GM18519 (cell line): ENCODE measurements at regions not wholly inside any gene's neighbourhood (a gene's known extent, or its start where the extent isn't known, plus 50 kb on each side); places are given as distances from the start of the nearest gene placed in this dataset.
A peak's percentile ranks its signal among the peaks of the same experiment; 100 is the strongest.

Source experiments
- ATAC-seq: cut with Tn5 transposase; IDR thresholded peaks from one replicate; pipeline ENCODE4 v1.9.1; 2021; ENCODE audit warnings: mild to moderate bottlenecking, moderate library complexity; ENCODE audit not compliant: unreplicated experiment, low FRiP score

DNA sequence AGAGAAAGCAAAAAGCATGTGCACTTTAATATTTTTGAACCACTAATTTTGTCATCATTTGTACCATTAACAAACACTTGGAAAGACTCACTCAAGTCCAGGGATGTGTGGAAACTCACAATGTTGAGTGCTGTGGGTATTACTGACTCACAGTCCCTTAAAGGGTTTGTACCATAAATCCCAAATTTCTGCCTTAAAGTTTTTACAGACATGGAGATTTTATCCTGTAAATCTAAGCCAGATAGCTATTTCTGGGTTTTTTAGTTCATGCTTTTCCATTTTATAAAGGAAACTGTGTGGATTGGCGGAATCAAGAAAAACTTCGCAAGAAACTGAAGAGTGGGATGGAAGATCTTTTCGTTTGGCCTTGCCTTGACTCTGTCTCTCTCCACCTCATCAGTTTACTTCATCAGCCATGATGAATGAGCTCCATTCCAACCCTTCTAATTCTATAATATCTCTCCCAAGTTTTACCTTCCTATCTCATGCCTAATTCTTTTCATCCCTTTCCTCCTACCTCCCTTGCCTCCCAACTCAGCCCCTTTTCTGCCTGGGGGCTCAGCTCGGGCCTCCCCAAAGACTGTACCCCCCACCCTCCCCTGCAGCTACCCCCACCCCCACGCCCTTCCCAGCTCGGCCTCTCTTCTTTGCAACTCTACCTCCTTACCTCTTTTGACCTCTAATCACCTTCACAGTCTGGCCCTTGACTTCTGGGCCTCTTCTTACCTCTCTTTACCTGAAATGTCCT lies 218.5 kb upstream of the MKLN1 start:
- no peak for ATAC-seq

DNA sequence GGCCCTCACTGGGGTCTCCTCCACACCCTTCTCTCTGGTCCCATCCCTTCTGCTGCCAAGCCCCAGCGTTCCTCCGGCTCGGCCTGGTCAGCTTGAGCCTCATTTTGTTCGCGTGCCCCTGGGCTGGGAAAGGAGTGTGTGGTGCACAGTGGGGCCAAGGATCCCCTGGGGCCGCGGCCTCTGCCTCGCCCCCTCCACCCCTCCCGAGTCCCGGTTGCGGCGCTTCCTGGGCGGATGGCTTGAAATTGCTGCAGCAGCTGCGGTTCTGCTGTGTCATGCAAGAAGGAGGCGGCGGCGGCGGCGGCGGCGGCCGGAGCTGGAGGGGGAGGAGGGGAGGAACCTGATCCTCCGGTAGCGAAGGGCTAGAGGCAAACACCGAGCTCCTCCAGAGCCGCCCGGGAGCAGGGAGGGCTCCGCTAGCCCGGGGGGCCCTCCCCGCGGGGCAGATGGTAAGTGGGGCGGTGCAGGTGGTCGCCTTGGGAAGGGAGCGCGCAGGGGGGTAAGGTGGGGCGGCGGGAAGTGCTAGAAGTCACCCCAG lies 217.8 kb upstream of the MKLN1 start:
- ATAC-seq = no peak

DNA sequence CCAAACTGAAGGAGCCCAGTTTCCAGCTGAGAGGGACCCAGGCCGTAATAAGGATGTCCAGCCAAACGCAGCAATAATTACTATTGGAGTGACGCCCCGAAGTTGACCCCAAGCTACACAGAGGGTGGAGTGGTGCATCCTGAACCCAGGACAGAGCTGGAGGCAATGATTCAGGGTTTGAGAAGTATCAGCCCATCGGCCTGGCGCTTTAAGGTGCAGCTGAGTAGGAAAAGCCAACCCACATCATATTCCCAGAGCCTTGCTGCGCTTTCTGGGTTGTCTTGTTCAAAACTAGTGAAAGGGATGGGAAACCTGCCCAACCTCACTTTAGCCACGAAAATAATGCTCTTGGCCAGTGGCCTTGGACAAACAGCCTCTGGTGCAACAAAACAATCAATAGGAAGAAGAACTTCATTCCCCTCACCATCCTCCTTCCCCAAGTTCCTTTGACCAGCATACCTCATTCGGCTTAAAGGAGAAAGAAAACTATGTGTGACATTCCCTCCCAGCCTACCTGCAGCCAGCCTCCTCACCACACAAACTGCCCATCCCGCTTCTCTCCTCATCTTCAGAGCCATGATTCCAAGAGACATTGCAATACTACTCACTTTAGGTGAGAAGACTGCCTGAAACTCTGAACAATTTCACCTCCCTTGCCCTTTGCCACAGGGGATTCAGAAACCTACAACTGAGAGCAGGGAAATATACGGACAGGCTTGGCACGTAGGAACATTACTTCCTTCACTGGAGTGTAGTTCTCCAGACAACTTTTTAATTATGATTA lies 217.2 kb upstream of the MKLN1 start:
- ATAC-seq = no peak

DNA sequence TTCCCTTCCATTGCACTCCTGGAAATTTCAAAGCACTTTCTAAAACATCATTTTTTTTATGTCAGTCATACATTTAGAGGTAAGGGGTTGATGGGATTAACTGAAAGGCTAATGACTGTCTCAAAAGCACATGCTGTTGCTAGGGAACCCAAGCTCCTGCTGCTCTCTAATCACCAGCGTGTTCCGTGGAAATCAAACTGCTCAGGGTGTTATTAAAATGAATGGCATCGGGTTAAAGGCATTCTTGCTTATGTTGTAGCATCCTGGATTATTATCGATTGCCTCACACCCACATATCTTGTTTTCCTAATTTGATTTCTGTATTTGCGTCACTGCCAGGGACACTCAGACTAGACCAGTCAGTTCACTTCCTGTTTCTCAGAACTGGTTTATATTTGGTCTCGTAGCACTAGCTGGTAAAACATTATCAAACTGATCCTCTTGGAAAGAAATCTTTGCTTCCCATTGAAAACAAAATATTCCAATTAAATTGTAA lies 216.5 kb upstream of the MKLN1 start:
- no peak for ATAC-seq

DNA sequence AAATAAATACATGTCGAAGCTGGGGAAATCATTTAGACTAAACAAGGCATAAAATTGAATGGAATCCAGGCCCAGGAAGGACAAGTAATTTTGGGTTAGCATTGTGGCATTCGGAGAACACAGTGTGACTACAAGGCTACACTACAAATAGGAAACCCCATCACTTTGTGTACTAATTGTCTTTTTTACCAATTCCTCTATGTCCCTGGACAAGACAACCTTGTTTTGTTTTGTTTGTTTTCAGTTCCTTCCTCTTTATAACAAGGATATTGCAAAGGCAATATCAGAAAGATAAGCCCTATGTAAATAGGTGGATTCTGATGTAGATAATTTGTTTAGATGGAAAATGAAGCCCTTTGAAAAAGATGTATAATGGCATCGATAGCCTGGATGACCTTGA lies 215.9 kb upstream of the MKLN1 start:
- no peak for ATAC-seq

DNA sequence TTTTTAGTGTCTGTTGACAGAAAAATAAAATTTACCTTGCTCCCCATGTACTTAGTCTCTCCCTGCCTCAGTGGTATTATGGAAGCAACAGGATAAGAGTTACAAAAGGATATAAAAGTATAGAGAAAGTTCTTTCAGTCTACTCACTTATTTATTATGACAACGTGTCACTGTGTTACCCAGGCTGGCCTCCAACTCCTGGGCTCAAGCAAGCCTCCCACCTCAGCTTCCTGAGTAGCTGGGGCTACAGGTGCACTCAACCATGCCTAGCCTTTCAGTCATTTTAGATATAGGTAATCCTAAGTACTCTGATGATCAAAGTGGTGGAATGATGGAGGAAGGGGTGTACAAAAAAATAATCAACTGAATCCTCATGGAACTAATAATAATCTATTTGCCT lies 215.2 kb upstream of the MKLN1 start:
- no peak for ATAC-seq

DNA sequence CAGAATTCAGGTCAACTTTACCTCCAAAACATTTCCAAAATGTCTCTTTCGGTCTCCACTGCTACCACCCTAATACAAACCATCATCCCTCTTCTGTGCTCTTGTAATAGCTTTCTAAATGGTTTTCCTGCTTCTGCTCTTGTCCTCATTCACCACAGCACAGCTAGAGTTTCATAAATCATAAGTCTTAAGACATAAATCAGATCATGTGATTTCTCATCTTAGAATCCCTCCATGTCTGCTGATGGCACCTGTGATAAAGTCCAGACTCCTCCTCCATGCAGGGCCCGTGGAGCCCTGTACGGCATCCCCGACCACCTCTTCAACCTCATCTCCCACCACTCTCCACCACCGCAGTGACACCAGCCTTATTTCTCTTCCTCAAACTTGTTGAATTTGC lies 212.3 kb upstream of the MKLN1 start:
- no peak for ATAC-seq

DNA sequence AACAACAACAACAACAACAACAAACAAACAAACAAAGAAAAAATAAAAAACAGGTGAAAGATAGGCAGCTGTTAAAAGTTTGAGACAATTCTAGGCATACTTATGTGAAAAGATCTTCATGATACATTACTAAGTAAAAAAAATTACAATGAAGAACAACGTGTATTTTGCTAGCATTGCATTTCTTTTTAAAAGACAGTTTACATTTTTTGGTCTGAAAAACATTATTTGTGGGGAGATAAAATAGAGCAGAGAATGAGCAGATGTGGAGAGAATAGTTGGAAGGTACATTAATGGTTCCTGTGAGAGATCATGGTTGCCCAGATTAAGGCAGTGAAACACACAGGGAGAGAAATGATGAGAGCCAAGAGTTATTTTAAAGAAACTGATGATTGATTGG lies 210.2 kb upstream of the MKLN1 start:
- no peak for ATAC-seq

DNA sequence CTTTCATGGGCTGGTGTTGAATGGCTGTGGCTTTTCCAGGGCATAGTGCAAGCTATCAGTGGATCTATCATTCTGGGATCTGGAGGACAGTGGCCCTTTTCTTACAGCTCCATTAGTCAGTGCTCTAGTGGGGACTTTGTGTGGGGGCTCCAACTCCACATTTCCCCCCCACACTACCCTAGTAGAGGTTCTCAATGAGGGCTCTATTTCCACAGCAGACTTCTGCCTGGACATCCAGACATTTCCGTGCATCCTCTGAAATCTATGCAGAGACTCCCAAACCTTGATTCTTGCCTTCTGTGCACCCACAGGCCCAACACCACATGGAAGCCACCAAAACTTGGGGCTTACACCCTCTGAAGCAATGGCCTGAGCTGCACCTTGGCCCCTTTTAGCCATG lies 208.3 kb upstream of the MKLN1 start:
- ATAC-seq = no peak

DNA sequence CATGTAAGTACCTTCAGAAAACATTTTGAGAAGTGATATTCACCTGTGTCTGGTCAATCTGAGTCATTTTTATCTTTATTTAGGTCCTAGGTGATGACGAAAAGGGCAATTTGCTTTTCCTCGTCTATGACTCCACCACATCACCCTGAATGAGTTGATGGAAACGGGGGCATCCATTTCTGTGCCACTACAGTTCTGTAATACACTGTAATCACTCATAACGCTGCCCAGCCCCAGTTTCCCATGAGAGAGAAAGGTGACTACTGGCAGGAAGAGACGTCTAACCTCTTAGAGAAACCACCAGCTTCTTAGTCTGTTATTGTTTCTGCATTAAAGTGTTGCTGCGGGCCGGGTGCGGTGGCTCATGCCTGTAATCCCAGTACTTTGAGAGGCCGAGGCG lies 205.3 kb upstream of the MKLN1 start:
- no peak for ATAC-seq

DNA sequence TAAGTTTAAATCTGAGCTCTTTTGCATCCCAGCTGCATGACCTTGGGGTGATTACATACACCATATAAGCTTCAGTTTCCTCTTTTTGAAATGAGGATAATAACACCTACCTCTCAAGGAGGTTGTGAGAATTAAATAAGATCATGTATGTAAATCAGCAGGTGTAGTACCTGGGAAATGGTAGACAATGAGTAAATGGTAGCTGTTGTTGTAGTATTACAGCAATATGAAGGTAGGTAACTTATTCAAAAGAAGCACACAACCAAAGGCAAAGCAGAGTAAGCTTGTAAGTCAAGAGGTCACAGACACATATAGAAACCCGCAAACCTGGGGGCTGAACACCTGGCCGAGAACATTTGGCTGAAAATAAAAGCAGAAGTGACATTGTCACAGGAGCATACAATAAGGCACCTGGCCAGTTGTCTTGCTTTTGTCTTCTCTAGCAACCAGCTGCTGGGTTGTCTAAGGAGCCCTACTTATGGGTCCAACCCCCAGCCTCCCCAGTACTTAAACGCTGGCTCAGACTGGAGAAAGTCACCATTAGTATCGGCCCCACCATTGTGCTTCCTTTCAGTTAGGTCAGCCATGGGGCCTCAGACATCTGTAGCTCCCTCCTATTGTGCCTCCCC lies 203.6 kb upstream of the MKLN1 start:
- ATAC-seq = peak; percentile 83

DNA sequence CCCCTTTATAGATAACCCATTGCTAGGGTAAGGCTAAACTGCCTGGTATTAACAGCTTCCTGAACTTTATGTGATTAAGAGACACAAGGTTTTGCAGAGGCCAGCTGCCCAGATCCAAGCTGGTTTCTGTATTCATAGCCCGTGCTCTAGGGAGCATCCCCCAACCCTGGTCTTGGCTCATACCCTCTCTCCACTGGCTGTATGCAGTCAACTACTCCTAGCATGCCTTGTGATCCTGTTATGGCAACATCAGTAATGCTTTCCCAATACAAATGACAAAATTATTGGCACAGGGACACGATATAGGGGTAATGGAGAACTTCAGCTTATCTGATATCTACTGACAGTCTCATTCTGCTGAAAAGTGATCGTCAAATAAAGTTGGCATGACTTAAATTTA lies 202.8 kb upstream of the MKLN1 start:
- ATAC-seq = no peak

DNA sequence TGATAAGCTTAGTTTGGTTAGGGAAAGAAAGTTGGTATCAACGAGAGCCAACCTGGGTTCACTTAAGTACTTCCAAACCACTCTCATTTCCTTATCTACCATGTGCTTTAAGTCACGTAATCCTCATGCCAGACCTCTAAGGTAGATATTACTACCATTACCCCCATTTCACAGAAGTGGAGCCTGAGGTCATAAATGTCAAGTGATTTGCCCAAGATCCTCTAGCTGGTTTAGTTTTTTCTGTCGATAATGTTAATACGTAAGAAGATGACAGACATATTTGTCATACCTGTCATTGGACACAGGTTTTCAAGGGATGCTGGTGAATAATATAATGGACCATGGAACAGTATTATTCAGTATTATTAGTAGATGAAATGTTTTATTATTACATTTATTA lies 197.4 kb upstream of the MKLN1 start:
- no peak for ATAC-seq

DNA sequence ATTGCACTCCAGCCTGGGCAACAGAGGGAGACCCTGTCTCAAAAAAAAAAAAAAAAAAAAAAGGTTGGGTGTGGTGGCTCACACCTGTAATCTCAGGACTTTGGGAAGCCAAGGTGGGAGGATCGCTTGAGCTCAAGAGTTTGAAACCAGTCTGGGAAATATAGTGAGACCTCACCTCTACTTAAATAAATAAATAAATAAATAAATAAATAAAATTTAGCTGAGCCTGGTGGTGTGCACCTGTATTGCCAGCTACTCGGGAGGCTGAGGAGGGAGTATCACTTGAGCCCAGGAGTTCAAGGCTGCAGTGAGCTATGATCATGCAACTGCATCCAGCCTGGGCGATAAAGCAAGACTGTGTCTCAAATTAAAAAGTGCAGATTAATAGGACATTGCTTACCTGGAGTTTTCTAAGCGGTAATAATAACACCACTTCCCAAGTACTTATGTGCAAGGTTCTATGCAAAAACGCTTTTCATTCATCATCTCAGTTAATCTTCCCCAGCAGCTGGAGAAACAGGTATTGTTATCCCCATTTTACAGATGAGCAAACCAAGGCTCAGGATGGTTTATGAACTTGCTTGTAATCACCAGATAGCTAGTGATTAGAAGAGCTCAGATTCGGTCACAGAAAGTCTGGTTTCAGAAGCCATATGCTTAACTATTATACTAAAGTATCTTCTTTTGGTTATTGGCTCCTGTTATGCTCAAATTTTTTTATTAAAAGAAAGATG lies 196.5 kb upstream of the MKLN1 start:
- ATAC-seq = no peak

DNA sequence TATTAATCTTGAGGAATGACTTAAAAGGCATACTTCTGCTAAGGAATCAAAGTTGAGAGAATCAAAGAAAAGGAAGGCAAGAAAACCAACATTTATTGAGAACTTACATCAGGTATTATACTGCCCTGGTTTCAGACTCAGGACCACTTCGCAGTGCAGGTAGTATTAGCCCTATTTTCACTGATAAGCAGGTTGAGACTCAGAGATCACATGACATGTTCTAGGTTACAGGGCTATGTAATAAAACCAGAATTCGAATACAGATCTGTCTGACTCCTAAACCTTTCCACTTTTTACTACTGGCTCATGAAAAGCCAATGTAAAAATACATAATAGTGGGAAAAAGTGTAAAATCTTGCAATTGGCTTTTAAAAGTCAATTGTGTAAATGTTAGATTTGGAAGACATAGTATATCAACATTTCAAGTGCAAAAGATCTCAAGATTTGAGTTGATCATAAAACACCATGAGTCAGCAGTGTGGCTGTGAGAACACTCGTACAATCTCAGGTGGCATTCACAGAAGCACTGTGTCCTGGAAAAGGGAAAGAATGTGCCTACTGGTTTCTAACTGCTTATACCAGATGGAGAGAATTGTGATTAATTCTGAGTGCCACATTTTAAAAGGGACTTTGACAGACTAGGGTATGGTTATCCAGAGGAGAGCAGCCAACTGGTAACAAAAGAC lies 195.8 kb upstream of the MKLN1 start:
- ATAC-seq = no peak

DNA sequence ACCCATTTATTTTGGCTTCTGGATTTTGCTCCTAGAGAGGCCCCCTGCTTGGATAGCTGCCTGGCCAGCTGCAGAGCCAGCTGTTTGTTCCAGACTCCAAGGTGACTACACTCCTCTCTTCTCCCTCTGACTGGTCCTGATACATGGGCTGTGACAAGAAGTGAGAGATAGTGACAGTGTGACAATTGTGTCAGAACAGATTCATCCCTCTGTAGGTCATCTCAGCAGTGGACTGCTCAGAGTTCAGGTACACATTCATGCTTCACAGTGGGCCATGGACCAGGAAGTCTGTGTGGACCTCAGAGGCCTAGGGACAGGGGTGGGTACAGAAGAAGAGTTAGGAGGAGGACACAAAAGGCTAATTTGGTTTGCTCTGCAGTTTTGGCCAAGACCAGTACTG lies 188.2 kb upstream of the MKLN1 start:
- no peak for ATAC-seq

DNA sequence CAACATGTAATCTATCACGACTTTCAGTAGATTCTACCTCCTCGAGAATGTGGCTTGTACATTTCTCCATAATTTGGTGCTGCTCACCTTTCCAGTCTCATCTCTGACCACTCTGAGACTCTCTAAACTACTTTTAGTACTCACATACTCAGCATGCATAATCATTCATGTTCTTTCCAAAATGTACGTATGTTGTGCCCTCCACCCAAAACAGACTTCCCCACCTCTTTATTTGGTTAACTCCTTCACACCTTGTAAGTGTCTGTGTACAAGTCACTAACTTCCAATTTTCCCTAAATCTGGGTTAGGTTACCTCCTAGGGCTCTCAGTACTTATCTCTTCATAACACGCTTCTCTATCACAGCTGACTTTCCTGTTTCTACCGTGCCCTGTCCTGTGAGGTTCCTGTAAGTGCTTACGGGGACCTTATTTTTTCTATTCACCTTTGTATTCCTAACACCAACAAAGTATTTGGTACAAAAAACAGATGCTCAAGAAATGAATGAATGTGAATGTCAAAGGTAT lies 186.2 kb upstream of the MKLN1 start:
- ATAC-seq = no peak

DNA sequence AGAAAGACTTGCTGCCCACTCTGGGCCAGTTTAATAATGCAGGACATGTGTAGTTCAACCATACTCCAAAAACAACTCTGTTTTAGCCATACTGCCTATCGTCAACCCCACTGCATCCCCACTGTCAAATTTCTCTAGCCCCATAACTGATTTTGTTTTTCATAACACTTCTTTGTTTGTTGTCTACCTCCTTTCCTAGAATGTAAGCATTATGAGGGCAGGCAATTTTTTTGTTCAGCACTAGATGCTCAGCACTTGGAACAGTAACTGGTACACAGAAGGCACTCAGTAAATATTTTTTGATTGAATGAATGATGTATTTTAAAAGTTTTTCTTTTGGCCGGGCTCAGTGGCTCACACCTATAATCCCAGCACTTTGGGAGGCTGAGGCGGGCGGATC lies 183.8 kb upstream of the MKLN1 start:
- ATAC-seq = no peak

DNA sequence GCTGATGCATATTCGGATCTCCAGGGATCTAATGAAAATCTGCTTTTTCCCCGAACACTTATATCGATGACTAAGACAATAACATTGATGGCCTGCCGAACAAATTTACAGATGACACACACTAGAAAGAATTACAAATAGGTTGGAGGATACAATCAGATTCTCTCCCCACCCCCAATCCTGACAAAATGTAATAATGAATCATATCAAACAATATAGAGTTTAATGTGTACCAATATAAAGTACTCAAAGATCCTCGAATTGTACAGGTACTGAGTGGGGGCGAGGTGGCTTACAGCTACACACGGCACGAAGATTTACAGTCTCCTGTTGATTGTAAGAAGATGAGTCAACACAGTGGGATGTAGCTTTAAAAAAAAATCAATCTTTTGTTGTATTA lies 182.7 kb upstream of the MKLN1 start:
- no peak for ATAC-seq

DNA sequence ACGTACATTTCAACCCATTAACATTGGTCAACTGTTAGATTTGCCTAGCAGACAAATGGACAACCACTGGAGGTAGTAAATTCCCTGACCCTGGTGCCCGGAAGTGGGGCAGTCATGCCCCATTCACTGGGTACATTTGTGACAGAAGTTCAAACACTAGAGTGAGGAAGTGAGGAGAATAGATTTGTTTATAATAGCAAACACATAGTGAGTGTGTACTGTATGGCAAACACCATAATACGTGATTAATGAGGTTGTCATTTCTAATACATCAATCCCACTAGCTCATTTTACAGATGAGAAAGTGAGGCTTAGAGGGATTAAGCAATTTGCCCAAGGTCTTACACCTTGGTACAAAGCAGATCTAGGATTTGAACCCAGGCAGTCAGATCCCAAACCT lies 181.9 kb upstream of the MKLN1 start:
- ATAC-seq = no peak
